KMS-11 (cell line): ENCODE measurements at regions not wholly inside any gene's neighbourhood (a gene's known extent, or its start where the extent isn't known, plus 50 kb on each side); places are given as distances from the start of the nearest gene placed in this dataset.

Experiments
- H2AFZ ChIP-seq: fragments of 200-600 bp; sonication (generic); 2 replicates; pipeline ENCODE4 v1.6.1; 2016; ENCODE audit warnings: antibody characterized with exemption, mixed run types, low read depth
- H3K27ac ChIP-seq: fragments of 200-600 bp; sonication (generic); 2 replicates; pipeline ENCODE4 v1.6.1; 2016; ENCODE audit warnings: mild to moderate bottlenecking, mixed run types
- H3K27me3 ChIP-seq: fragments of 200-600 bp; sonication (generic); 2 replicates; pipeline ENCODE4 v1.6.1; 2017; ENCODE audit warnings: mild to moderate bottlenecking, low read depth, mixed run types, moderate library complexity; ENCODE audit not compliant: insufficient read depth
- H3K36me3 ChIP-seq: fragments of 200-600 bp; sonication (generic); 2 replicates; pipeline ENCODE4 v1.6.1; 2017; ENCODE audit warnings: mild to moderate bottlenecking, mixed run types; ENCODE audit not compliant: insufficient read depth
- H3K4me1 ChIP-seq: fragments of 200-600 bp; sonication (generic); 2 replicates; pipeline ENCODE4 v1.6.1; 2016; ENCODE audit warnings: mild to moderate bottlenecking, low read depth, mixed run types; ENCODE audit not compliant: poor library complexity, severe bottlenecking
- H3K4me2 ChIP-seq: fragments of 200-600 bp; sonication (generic); 2 replicates; pipeline ENCODE4 v1.7.0; 2016; ENCODE audit warnings: mild to moderate bottlenecking, mixed run types
- H3K4me3 ChIP-seq: fragments of 200-600 bp; sonication (generic); IDR thresholded peaks from 2 replicates; pipeline ENCODE4 v1.6.1; 2017; ENCODE audit warnings: low read depth, low read length, mixed read lengths; ENCODE audit not compliant: insufficient read depth
- H3K79me2 ChIP-seq: fragments of 200-600 bp; sonication (generic); 2 replicates; pipeline ENCODE4 v1.6.1; 2016; ENCODE audit warnings: low read depth, mixed run types; ENCODE audit not compliant: insufficient read depth
- H3K9ac ChIP-seq: fragments of 200-600 bp; sonication (generic); 2 replicates; pipeline ENCODE4 v1.6.1; 2016; ENCODE audit warnings: mild to moderate bottlenecking, mixed run types
- H4K20me1 ChIP-seq: fragments of 200-600 bp; sonication (generic); 2 replicates; pipeline ENCODE4 v1.6.1; 2016; ENCODE audit warnings: mild to moderate bottlenecking, mixed run types; ENCODE audit not compliant: insufficient read depth
- TF ChIP-seq, protein P1 (sequence below): fragments of 200-600 bp; sonication (generic); conservative IDR thresholded peaks from 2 replicates; pipeline ENCODE4 v1.6.1; 2017; ENCODE audit warnings: low read depth, mild to moderate bottlenecking, antibody characterized with exemption, low read length, moderate library complexity, mixed read lengths

DNA sequence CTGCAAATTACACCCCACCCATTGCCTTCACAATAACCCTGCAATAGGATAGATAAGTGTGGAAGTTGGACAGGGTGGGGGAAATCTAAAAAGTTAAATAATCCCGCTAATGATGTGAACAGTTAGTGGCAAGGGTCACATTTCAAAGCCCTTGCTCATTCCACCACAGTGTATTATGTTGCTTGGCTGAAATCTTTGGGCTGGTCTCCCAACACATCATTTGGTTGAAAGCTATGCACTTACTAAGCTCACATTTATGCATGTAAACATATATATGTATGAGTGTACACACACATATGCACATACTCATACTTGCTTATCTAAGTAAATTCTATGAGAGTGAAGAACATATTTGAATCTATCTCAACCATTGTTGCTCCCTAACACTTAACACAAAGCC lies 197.8 kb downstream of the RDH14 start:
- Histone ChIP-seq H4K20me1 (no peaks in the 10 kb centered on the region), H3K4me2 (no peak overlapping the region), H3K9ac (no peak overlapping the region), H3K36me3 (no peaks in the 10 kb centered on the region), H3K27me3 (no peaks in the 10 kb centered on the region), H3K79me2 (no peaks in the 10 kb centered on the region), H2AFZ (no peak overlapping the region), H3K27ac (no peak overlapping the region), H3K4me1 (peaks cover 16% of the 10 kb centered on the region), H3K4me3 (no peak overlapping the region)
- TF ChIP-seq, protein P1, sequence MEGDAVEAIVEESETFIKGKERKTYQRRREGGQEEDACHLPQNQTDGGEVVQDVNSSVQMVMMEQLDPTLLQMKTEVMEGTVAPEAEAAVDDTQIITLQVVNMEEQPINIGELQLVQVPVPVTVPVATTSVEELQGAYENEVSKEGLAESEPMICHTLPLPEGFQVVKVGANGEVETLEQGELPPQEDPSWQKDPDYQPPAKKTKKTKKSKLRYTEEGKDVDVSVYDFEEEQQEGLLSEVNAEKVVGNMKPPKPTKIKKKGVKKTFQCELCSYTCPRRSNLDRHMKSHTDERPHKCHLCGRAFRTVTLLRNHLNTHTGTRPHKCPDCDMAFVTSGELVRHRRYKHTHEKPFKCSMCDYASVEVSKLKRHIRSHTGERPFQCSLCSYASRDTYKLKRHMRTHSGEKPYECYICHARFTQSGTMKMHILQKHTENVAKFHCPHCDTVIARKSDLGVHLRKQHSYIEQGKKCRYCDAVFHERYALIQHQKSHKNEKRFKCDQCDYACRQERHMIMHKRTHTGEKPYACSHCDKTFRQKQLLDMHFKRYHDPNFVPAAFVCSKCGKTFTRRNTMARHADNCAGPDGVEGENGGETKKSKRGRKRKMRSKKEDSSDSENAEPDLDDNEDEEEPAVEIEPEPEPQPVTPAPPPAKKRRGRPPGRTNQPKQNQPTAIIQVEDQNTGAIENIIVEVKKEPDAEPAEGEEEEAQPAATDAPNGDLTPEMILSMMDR: no peak

- Histone ChIP-seq H4K20me1 (no peaks in the 10 kb centered on the region), H3K27ac (no peak overlapping the region), H2AFZ (no peak overlapping the region), H3K9ac (no peak overlapping the region), H3K4me3 (no peak overlapping the region), H3K36me3 (no peaks in the 10 kb centered on the region), H3K4me1 (no peaks in the 10 kb centered on the region), H3K79me2 (no peaks in the 10 kb centered on the region), H3K27me3 (no peaks in the 10 kb centered on the region), H3K4me2 (no peak overlapping the region)
- TF ChIP-seq, protein P1: no peak
Observed at GRCh38 chr2:18357537-18357936, 202.9 kb downstream of the RDH14 start.

DNA sequence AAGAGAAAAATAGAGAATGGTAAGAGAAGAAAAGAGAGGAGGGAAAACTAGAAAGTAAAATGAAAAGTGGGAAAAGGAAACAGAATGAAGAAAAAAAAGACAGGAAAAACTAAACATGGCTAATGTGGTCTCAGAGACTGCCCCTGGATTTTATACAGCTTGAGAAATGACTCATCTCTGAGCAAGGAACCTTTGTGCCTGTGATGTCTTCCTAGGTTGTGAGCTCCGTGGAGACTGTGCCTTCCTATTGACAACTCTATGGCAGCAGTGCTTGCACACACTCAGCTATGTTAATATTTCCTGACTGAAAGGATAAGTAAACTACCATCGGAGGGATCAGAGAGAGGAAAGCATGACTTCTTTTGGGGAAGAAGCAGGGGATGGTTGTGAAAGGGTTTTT lies 203.8 kb downstream of the RDH14 start:
- Histone ChIP-seq H3K4me2 (no peak overlapping the region), H2AFZ (no peak overlapping the region), H3K27ac (no peak overlapping the region), H3K27me3 (no peaks in the 10 kb centered on the region), H3K36me3 (no peaks in the 10 kb centered on the region), H3K79me2 (no peaks in the 10 kb centered on the region), H3K4me1 (no peaks in the 10 kb centered on the region), H4K20me1 (no peaks in the 10 kb centered on the region), H3K9ac (no peak overlapping the region), H3K4me3 (no peak overlapping the region)
- TF ChIP-seq, protein P1: no peak

GRCh38 chr2:18349421-18349820 lies 211.0 kb downstream of the RDH14 start:
- H3K27ac ChIP-seq: no peak overlapping the region
- H3K4me2 ChIP-seq: no peak overlapping the region
- H3K27me3 ChIP-seq: no peaks in the 10 kb centered on the region
- H4K20me1 ChIP-seq: no peaks in the 10 kb centered on the region
- no peaks in the 10 kb centered on the region for H3K4me1 ChIP-seq
- no peak overlapping the region for H3K9ac ChIP-seq
- no peaks in the 10 kb centered on the region for H3K79me2 ChIP-seq
- H2AFZ ChIP-seq: no peak overlapping the region
- no peaks in the 10 kb centered on the region for H3K36me3 ChIP-seq
- TF ChIP-seq, protein P1: no peak
- no peak overlapping the region for H3K4me3 ChIP-seq
